ENCODE measurements at regions not wholly inside any gene's neighbourhood (a gene's known extent, or its start where the extent isn't known, plus 50 kb on each side); places are given as distances from the start of the nearest gene placed in this dataset.

GRCh38 chr18:68017385-68017784 lies 500.9 kb upstream of the DSEL start:
- FAIRE-seq, result no peak
- DNase-seq (ENCODE audit: low spot score), result no peak

- FAIRE-seq, result no peak
- DNase-seq (ENCODE audit: low spot score), result no peak
These were observed 481.0 kb upstream of the DSEL start for GRCh38 chr18:67997496-67997895.

- FAIRE-seq, result no peak
- no peak for DNase-seq (ENCODE audit: low spot score)
These were observed 479.2 kb upstream of the DSEL start for GRCh38 chr18:67995769-67996168.

GRCh38 chr18:67980241-67980640 lies 463.7 kb upstream of the DSEL start:
- FAIRE-seq, result no peak
- no peak for DNase-seq (ENCODE audit: low spot score)

GRCh38 chr18:67977067-67977616 lies 460.6 kb upstream of the DSEL start:
- no peak for DNase-seq (ENCODE audit: low spot score)
- FAIRE-seq, result no peak

DNA sequence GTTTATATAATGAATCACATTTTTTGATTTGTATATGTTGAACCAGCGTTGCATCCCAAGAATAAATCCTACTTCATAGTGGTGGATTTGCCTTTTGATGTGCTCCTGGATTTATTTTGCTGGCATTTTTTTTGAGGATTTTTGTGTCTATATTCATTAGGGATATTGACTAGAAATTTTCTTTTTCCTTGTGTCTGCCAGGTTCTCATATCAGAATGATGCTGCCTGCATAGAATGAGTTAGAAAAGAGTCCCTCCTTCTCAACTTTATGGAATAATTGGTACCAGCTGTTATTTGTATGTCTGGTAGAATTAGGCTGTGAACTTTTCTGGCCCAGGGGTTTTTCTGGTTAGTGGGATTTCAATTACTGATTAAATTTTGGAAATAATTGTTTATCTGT lies 457.4 kb upstream of the DSEL start:
- no peak for DNase-seq (ENCODE audit: low spot score)
- FAIRE-seq, result no peak

- DNase-seq (ENCODE audit: low spot score), result no peak
- no peak for FAIRE-seq
These were observed 452.9 kb upstream of the DSEL start for GRCh38 chr18:67969458-67969857.

- FAIRE-seq (no peak), DNase-seq (ENCODE audit: low spot score) (no peak)
These were observed 449.7 kb upstream of the DSEL start for GRCh38 chr18:67966224-67966623.

- DNase-seq (ENCODE audit: low spot score) (no peak), FAIRE-seq (no peak)
These were observed 447.9 kb upstream of the DSEL start for GRCh38 chr18:67964462-67964861.

DNA sequence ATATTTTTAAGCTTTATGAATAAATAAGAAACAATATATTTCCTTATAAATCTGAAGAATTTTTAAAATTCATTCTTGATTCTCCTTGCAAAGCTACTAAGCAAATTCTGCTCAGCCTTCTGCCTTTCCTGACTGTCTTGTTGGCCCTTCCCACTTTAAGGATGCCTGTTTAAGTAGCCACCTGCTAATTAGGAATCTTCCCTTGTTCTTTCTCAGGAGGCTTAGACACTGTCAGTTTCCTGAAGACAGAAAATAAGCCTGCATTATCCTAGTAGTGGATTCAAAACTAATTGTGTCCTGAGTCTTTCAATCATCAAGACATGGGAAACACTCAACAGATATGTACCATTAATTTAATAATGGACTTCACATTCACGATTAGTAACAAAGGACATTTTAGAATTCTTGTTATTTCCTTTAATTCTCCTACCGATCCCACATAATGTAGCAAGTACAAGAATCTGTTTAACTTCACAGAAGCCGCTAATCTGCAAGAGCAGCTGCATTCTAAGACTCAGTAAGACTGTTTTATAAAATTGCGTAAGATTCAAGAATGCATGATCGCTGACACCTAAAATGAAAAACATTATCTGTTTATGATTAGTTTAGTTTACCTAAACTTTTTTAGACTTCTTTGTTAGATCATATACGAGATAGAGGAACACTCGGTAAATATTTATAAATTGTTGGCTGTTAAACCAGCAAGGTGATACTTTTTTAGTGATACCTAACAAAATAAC lies 445.4 kb upstream of the DSEL start:
- FAIRE-seq (no peak), DNase-seq (ENCODE audit: low spot score) (no peak)

GRCh38 chr18:67957684-67958083 lies 441.2 kb upstream of the DSEL start:
- DNase-seq (ENCODE audit: low spot score), result no peak
- no peak for FAIRE-seq

DNA sequence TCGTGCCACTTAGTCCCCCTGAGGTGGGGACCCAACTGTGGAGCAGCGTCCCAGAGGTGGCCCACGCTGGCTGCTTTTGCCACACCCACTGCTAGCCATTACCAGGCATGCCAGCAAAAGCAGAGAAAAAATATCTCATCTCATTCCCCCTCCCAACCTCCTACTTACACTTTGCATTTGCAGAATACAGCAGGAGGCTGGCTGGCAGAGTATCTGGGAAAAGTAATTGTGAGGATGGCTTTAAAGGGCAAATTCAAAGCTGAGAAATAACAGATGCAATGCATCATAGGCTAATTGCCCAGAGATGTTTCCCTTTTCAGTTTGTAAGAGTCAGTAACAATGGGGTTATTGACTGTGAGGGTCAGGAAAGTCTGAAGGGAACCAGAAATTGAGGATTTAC lies 438.1 kb upstream of the DSEL start:
- no peak for FAIRE-seq

DNA sequence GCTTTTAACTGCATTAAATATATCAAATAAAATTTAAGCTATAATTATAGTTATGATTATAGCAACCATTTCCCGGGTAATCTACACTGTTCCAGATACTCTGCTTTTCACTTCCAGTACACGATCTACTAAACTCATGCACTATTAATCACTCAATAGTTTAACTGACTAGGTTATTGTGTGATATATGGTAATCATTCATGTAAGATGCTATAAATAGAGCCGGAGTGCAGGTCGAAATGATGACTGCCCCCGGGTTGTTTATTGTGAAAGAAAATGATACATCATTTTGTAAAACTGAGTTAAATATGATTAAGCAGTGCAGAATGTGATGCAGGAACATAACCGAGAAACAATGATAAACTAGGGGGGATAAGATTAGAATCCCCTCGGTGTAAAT lies 434.6 kb upstream of the DSEL start:
- DNase-seq (ENCODE audit: low spot score) (no peak), FAIRE-seq (no peak)

More for the DNA sequence above, 438.1 kb upstream of the DSEL start:
- DNase-seq (ENCODE audit: low spot score), result no peak

- DNase-seq (ENCODE audit: low spot score) (no peak), FAIRE-seq (no peak)
These were observed 422.1 kb upstream of the DSEL start for GRCh38 chr18:67938660-67939059.

GRCh38 chr18:67935638-67936037 lies 419.1 kb upstream of the DSEL start:
- no peak for DNase-seq (ENCODE audit: low spot score)
- no peak for FAIRE-seq

DNA sequence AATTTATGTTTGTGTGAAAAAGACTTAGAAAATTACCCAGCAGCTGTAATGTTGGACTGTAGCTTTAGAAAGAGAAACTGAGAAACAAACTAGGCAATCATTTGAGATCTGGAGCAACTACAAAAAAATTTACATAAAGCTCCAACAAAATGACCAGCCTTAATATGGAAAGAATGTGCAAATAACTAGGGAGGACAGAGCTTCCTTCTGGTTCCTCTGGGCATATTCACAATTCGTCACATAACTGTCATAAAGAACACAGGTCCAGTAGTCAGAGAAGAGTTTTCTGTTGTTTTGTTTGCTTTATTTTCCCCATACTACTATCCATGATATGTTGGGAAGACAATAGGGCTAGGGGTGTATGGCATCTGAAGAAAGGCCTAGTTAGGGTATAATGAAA lies 416.8 kb upstream of the DSEL start:
- no peak for DNase-seq (ENCODE audit: low spot score)
- no peak for FAIRE-seq

DNA sequence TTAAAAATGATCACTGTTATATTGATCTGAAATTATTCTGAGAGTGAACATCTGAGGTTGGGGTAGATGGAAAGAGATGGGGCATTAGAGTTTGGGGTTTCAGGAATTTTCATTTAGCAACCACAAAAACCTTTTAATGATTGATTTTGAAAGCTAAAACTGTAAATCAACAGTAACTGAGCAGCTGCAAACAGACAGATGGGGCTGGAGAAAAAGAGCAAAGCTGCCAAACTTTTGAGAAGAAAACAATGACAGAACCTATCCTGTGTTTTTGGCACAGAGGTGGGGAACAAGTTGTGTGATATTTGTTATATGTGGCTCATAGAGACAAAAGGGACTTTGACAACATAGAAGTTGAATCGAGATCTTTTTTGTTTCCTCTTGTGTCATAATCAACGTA lies 415.8 kb upstream of the DSEL start:
- DNase-seq (ENCODE audit: low spot score) (no peak), FAIRE-seq (no peak)

DNA sequence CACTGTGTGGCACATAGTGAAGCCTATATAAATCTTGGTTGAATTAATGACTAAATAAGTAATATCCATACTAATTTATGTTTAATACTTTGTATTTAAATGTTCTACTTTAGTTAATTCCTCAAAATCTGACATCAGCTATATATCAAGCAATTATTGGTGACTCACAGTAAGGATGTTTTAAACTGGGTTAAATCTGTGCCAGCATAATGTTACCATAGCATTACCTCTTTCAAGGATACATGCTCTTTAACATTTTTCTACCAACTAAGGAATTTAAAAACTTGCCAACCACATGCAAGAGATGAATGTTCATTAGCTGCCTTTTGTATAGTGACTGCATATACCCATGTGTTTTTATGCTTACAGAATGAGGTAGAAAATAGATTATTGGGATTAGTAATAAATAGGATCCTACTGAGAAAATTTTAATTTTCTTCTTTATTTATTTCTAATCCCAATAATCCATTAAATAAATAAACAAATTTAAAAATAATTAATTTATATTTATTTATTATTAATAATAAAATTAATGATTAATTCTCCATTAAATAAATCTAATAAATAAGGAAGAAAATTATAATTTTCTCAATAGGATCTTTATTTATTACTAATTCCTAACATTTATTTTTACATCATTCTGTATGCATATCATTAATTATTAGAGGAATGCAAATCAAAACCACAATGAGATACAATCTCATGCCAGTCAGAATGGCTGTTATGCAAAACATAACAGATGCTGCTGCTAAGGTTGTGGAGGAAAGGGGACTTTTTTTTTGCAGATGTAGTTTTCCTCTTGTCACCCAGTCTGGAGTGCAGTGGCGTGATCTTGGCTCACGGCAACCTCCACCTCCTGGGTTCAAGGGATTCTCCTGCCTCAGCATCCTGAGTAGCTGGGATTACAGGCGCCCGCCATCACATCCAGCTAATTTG lies 410.7 kb upstream of the DSEL start:
- DNase-seq (ENCODE audit: low spot score), result no peak
- peak; percentile 43 for FAIRE-seq

DNA sequence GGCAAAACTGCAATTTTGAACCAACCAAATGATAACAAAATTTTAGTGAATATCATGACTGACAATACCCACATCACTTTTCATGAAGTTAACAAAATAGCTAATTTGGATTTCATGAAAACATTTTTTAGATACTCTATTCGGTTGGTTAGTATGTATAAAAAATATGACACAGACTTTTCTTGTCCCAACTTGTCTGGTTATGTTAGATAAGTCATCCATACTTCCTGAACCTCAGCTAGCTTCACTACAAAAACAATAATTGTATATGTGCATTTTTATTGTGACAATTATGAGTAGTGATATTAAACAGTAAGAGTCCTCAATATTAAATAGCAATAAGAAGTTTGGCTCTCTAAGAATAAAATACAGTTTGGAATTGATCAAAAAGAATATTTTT lies 408.1 kb upstream of the DSEL start:
- FAIRE-seq (no peak), DNase-seq (ENCODE audit: low spot score) (no peak)

- no peak for DNase-seq (ENCODE audit: low spot score)
- FAIRE-seq, result no peak
These were observed 402.8 kb upstream of the DSEL start for GRCh38 chr18:67919316-67919715.

GRCh38 chr18:67916097-67916496 lies 399.6 kb upstream of the DSEL start:
- FAIRE-seq (no peak), DNase-seq (ENCODE audit: low spot score) (no peak)

DNA sequence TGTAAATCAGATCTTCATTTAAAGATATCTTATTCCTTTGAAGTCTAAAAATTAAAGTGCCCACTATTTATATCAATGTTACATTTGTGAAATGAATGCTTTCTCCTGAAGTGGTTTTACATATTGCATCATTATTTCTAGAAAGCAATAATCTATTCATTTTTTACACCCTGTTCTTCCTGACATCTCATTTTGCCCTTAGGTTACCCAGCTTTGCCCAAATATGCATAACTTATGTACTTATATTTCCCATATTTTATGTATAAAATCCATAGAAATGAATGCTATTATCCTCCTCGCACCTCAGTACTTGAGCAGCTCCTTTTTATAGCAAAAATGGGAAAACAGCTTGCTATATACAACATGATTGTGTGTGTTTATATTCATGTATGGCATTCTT lies 396.5 kb upstream of the DSEL start:
- no peak for DNase-seq (ENCODE audit: low spot score)
- FAIRE-seq, result no peak

Measured in RCC 7860 (cell line).